Neural progenitor cell (in vitro differentiated cells): ENCODE measurements at regions not wholly inside any gene's neighbourhood (a gene's known extent, or its start where the extent isn't known, plus 50 kb on each side); places are given as distances from the start of the nearest gene placed in this dataset.

Experiments
- CTCF ChIP-seq: fragments of 200-600 bp; sonication (generic); IDR thresholded peaks from 2 replicates; pipeline ENCODE4 v1.5.1; 2017; ENCODE audit warnings: antibody characterized with exemption, mild to moderate bottlenecking
- EZH2 ChIP-seq: fragments of 200-600 bp; sonication (generic); IDR thresholded peaks from 2 replicates; pipeline ENCODE4 v1.6.1; 2017; ENCODE audit warnings: antibody characterized with exemption, mild to moderate bottlenecking, moderate library complexity
- EZH2phosphoT487 ChIP-seq: fragments of 200-600 bp; sonication (generic); IDR thresholded peaks from 2 replicates; pipeline ENCODE4 v1.6.1; 2017; ENCODE audit warnings: antibody characterized with exemption

DNA sequence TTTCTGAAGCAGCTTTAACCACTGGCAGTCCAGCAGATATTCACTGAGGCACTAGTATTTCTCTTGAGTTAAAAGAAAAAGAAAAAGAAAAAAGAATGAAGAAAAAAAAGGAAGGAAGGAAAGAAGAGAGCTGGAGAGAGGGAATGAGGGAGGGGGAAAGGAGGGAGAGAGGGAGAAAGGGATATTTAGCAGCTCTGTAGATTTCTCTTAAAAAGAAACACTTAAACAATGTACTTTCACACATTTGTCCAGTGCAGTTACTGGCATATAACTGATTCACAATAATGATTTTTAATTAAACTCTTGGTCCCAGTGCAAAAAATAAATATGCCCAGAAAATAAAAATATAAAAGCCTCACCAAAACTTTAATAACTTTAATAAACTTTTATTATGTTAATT lies 386.4 kb downstream of the KCNJ2 start:
- TF ChIP-seq CTCF (no peak), EZH2 (no peak), EZH2phosphoT487 (no peak)
